NT2/D1 (cell line): ENCODE measurements at regions not wholly inside any gene's neighbourhood (a gene's known extent, or its start where the extent isn't known, plus 50 kb on each side); places are given as distances from the start of the nearest gene placed in this dataset.

Source experiments
- SUZ12 ChIP-seq: IDR thresholded peaks from 2 replicates; pipeline ENCODE4 v1.6.1; 2011; ENCODE audit not compliant: insufficient read length, insufficient read depth; ENCODE audit errors: extremely low read depth
- YY1 ChIP-seq: IDR thresholded peaks from 2 replicates; pipeline ENCODE4 v1.6.1; 2011; ENCODE audit not compliant: insufficient read length, insufficient read depth
- ZNF274 ChIP-seq: IDR thresholded peaks from 2 replicates; pipeline ENCODE4 v1.6.1; 2011; ENCODE audit warnings: mild to moderate bottlenecking, low read depth, low read length

- TF ChIP-seq YY1 (no peak), ZNF274 (no peak), SUZ12 (no peak)
Measured at GRCh38 chr5:106522296-106522695, 1148.4 kb downstream of the EFNA5 start.
